Body of pancreas (tissue), 4 donors: ENCODE measurements at regions not wholly inside any gene's neighbourhood (a gene's known extent, or its start where the extent isn't known, plus 50 kb on each side); places are given as distances from the start of the nearest gene placed in this dataset.

ENCODE experiments used
- ATAC-seq: fragments of 150-250 bp; one replicate; pipeline ENCODE4 v1.9.1; 2016
- DNase-seq, 4 donors: peaks; one replicate each; pipeline ENCODE4 v3.0.0-alpha.2; 2019
- H3K27ac ChIP-seq, 4 donors: fragments of 200-600 bp; sonication (generic); 1 replicate in 3 of 4; 2 replicates in 1 of 4; pipeline versions ENCODE4 v1.5.1 to v1.6.1; 2016 to 2019; ENCODE audit warnings: mild to moderate bottlenecking in 1 of 4, mixed read lengths in 1 of 4, moderate library complexity in 1 of 4
- H3K27me3 ChIP-seq, 2 donors: fragments of 200-600 bp; sonication (generic); one replicate each; pipeline ENCODE4 v1.6.0; 2016; ENCODE audit warnings: mild to moderate bottlenecking in 1 of 2
- H3K36me3 ChIP-seq, 2 donors: fragments of 200-600 bp; sonication (generic); replicated peaks in 1 of 2; 2 replicates each; pipeline ENCODE4 v1.5.1; 2016; ENCODE audit warnings: low read depth in 2 of 2; ENCODE audit not compliant: insufficient read depth in 1 of 2
- H3K4me1 ChIP-seq: fragments of 200-600 bp; sonication (generic); one replicate; pipeline ENCODE4 v1.6.0; 2016
- H3K4me3 ChIP-seq, 2 donors: fragments of 200-600 bp; sonication (generic); 1 replicate in 1 of 2; 2 replicates in 1 of 2; pipeline ENCODE4 v1.5.1; 2016 to 2019
- H3K9me3 ChIP-seq, 3 donors: fragments of 200-600 bp; sonication (generic); 1 replicate in 2 of 3; 2 replicates in 1 of 3; pipeline ENCODE4 v1.5.1; 2016
- CTCF ChIP-seq, 7 experiments: fragments of 450-650 bp in 4 of 7; fragments of 200-600 bp in 3 of 7; sonication (generic) in 3 of 7; IDR thresholded peaks; one replicate each; pipeline ENCODE4 v1.5.1; 2016 to 2019; ENCODE audit warnings: antibody characterized with exemption in 7 of 7
- POLR2A ChIP-seq, 3 donors: fragments of 450-650 bp; IDR thresholded peaks; one replicate each; pipeline ENCODE4 v1.6.1; 2016; ENCODE audit warnings: antibody characterized with exemption in 3 of 3, mild to moderate bottlenecking in 2 of 3
- WGBS, 2 donors: methylation state at CpG; one replicate each; pipeline ENCODE4 v1.1.5; 2017; 5-methylcytosine and 5-hydroxymethylcytosine counted together
- intact Hi-C: fragments of 100-400 bp; cut with DNase I; formaldehyde crosslinking; loops from one replicate; pipeline ENCODE4 v1.15.1; 2023

- DNase-seq (no peak), ATAC-seq (no peak)
- Histone ChIP-seq H3K9me3 (no peaks in the 10 kb centered on the region), H3K4me1 (no peaks in the 10 kb centered on the region), H3K27ac (no peak overlapping the region), H3K36me3 (no peaks in the 10 kb centered on the region), H3K4me3 (no peak overlapping the region), H3K27me3 (no peaks in the 10 kb centered on the region)
- WGBS, 2 donors, result 13 to 32% methylated on average over 1 of the region's 1 CpG
- intact Hi-C loops, result no loop called here
- TF ChIP-seq CTCF (IDR thresholded peaks at IDR 0.05), result no peak
Measured at GRCh38 chr9:117612317-117612716, 91.9 kb upstream of the TLR4 start.

GRCh38 chr9:117597977-117598376 lies 106.2 kb upstream of the TLR4 start:
- no peaks in the 10 kb centered on the region for H3K36me3 ChIP-seq
- intact Hi-C loops, result no loop called here
- no peak overlapping the region for H3K4me3 ChIP-seq
- H3K4me1 ChIP-seq, result no peaks in the 10 kb centered on the region
- TF ChIP-seq POLR2A (IDR thresholded peaks at IDR 0.05), result no peak
- no peak for TF ChIP-seq CTCF (IDR thresholded peaks at IDR 0.05)
- H3K27ac ChIP-seq, result no peak overlapping the region
- H3K9me3 ChIP-seq, result no peaks in the 10 kb centered on the region
- DNase-seq, result no peak
- no peaks in the 10 kb centered on the region for H3K27me3 ChIP-seq
- 51 to 69% methylated on average over 2 of the region's 2 CpGs for WGBS, 2 donors
- no peak for ATAC-seq

DNA sequence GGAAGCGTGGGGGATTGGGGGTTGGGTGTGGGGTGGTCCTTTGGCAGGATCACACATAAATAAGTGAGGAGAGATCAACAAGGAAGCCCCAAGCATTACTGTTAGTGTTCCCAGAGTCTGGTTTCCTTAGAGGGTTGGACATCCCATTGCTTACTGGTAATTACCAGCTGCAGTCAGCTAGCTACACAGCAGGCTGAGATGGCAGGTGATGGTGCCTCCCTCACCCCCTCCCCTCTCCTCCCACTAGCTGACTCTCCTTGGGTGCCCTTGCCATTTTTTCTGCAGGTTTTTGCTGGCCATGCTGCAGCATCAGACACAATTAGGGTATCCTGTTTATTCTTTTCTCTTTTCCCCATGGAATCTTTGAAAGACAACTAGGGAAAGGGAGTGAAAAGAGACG lies 107.5 kb upstream of the TLR4 start:
- no peaks in the 10 kb centered on the region for H3K36me3 ChIP-seq
- no peaks in the 10 kb centered on the region for H3K4me1 ChIP-seq
- intact Hi-C loops, result no loop called here
- DNase-seq, result no peak
- TF ChIP-seq CTCF (IDR thresholded peaks at IDR 0.05) (no peak), POLR2A (IDR thresholded peaks at IDR 0.05) (no peak)
- H3K4me3 ChIP-seq, result no peak overlapping the region
- H3K9me3 ChIP-seq, result no peaks in the 10 kb centered on the region
- no peaks in the 10 kb centered on the region for H3K27me3 ChIP-seq
- no peak overlapping the region for H3K27ac ChIP-seq
- 20 to 24% methylated on average over 2 of the region's 2 CpGs for WGBS, 2 donors
- no peak for ATAC-seq

- no peak for ATAC-seq
- WGBS, 2 donors, result 73 to 76% methylated on average over 3 of the region's 3 CpGs
- H3K4me1 ChIP-seq, result no peaks in the 10 kb centered on the region
- intact Hi-C loops, result no loop called here
- DNase-seq, result no peak
- no peaks in the 10 kb centered on the region for H3K36me3 ChIP-seq
- H3K27me3 ChIP-seq, result no peaks in the 10 kb centered on the region
- no peak for TF ChIP-seq POLR2A (IDR thresholded peaks at IDR 0.05)
- TF ChIP-seq CTCF (IDR thresholded peaks at IDR 0.05), result no peak
- H3K9me3 ChIP-seq, result no peaks in the 10 kb centered on the region
- H3K27ac ChIP-seq, result no peak overlapping the region
- H3K4me3 ChIP-seq, result no peak overlapping the region
Measured at GRCh38 chr9:117595650-117596049, 108.6 kb upstream of the TLR4 start.

GRCh38 chr9:117587263-117587662 lies 116.9 kb upstream of the TLR4 start:
- intact Hi-C loops, result no loop called here
- no peak for DNase-seq
- no peaks in the 10 kb centered on the region for H3K9me3 ChIP-seq
- no peaks in the 10 kb centered on the region for H3K27me3 ChIP-seq
- H3K36me3 ChIP-seq, result no peaks in the 10 kb centered on the region
- 36 to 50% methylated on average over 2 of the region's 2 CpGs for WGBS, 2 donors
- no peak for ATAC-seq
- no peaks in the 10 kb centered on the region for H3K4me1 ChIP-seq
- TF ChIP-seq POLR2A (IDR thresholded peaks at IDR 0.05), result no peak
- TF ChIP-seq CTCF (IDR thresholded peaks at IDR 0.05), result no peak
- H3K27ac ChIP-seq, result no peak overlapping the region
- no peak overlapping the region for H3K4me3 ChIP-seq
